ENCODE measurements at regions not wholly inside any gene's neighbourhood (a gene's known extent, or its start where the extent isn't known, plus 50 kb on each side); places are given as distances from the start of the nearest gene placed in this dataset.
A peak's percentile ranks its signal among the peaks of the same experiment; 100 is the strongest.

DNA sequence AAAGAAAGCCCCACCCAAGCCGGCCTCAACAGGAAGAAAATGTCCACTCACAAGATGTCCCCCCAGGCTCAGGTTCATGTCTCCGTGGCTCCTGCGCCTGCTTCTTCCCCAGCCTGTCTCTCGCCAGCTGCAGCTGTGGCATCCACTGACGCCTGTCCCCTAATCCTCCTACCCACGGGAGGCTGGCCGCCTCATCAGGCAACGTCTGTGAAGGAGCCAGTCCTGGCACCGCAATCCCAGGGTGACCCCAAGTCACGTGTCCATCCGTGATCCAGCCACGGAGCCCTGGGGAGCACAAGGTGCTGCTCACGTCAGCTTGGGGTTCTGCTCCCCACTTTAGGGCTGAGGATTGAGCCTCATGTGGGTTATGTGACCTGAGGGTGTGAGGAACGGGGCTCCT lies 640.3 kb downstream of the CDH26 start:
- DNase-seq, result no peak

DNA sequence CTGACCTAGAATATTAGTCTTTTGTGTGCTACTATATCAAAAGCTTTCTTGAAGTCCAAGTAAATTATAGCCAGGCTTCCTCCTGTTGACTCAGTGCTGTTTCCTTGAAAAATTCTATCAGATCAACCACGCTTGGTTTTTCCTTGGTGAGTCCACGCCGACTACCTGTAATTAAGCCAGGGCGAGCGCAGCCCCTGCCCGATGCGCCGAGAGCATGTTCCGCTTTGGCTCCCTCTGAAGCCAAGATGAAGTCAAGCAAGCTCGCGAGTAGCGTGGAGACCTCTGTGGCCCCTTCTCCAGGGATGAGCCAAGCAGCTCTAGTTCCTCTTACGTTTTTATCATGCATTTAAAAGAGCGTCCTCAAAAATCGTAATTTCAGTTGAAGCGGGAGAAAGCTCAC lies 641.2 kb downstream of the CDH26 start:
- no peak for DNase-seq

DNA sequence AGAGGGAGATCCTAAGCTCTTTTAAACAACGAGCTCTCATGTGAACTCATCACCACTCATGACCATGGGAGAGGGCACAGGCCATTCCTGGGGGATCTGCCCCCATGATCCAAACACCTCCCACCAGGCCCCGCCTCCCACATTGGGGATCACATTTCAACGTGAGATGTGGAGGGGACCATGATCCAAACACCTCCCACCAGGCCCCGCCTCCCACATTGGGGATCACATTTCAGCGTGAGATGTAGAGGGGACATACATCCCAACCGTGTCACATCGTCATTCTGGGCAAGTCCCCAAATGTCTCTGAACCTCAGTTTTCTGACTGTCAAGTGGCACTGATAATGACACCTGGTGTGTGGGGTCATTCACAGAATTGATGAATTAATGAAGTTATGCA lies 641.8 kb downstream of the CDH26 start:
- no peak for DNase-seq

DNA sequence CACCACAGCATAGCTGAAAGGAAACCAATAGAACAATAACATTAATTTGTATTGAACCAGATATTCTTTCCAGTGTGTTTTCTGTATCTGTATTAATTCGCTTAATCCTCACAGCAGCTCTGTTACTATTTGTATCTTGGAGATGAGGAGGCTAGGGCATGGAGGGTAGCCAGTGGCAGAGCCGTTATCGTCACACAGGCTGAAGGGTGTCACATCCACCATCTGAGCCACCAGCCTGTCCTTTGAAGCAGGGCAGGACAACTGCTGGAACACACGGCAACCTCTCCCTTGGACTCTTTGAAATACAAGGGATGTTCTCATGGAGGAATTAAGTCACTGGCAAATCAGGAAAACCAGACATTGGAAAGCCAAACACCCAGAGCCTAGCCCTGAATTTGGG lies 628.0 kb upstream of the CDH4 start:
- no peak for DNase-seq

DNA sequence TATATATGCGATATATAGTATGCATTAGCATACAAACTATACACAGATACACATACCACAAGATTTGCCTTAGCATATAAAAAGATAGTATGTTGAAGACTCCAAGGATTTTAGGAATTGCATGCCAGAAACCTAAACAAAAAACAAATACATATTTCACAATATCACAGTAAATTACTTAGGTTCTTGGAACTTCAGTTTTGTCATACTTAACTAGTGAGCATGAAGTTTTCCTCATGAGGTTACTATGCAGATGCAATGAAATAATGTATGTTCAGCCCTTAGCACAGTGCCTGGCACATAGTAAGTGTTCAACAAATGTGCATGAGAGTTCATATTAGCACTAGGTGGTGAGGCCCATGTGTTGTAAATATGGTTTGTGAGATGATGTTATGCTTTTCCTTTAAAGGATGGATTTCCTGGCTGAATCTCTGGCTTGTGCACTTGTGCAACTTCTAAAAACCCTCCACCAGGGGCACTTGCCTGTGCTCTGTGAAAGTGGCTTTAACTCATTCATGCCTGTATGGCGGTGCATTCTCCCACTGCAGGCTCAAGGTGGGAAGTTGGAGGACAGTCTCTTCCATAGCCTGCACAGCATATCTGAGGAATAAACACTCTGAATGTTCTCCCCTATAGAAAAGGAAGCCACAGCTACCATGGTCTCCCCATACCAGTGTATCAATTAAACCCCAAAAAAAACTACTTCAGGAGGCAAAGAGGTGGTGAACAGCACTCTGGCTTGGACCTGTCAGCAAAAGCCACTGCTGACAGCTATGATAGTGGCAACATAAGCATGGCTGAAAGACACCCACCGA lies 624.1 kb upstream of the CDH4 start:
- DNase-seq, result no peak

DNA sequence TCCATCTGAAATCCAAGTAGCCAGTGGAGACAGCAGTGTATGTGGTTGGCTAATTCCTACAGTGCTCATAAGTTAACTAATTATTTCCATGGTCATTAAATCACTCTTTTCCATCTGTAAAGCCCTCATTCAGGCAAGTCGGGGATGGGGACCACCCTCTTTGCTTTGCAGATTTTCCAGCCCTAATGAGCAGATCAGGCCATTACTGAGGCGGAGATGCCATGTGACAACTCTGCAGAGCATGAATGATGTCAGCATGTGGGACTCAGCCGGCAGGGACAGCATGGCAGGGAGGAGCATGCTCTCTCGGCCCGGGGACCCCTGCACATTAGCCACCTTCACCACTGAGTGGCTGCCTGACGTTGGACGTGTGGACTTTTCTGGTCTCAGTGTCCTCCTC lies 623.3 kb upstream of the CDH4 start:
- no peak for DNase-seq

DNA sequence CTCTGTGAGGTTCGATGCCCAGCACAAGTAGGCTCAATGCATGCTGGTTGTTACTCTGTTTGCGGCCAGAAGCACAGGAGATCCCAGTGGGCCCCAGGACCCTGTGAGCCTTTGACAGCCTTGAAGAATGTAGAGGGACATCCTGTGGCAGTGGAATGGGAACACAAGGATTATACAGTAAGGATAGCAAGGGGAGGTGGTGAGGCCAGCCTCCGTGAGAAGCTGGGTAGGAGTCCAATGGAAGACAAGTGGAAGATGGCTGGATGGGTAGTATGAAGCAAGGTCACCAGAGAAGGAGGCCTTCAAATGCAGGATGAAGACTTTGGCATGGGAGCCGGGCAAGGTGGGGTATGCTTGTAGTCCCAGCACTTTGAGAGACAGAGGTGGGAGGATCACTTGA lies 622.9 kb upstream of the CDH4 start:
- no peak for DNase-seq

DNA sequence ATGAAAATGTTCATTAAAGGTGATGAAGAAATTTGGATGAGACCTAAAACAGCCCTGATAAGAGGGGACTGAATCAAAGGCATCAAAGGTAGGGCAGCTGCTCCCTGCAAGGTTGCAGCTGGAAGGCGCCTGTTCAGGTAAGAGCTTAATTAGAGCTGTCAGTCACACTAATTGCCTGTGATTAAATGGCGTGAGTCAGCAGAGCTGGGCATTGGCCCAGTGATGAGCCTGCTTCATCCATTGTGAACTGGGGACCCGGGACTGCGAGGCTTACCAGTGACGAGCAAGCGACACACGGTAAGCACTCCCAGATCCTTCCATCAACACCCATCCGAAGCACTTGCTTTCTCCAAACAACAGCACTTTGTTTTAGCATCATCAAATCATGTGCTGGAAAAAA lies 621.5 kb upstream of the CDH4 start:
- peak; percentile 59 for DNase-seq

DNA sequence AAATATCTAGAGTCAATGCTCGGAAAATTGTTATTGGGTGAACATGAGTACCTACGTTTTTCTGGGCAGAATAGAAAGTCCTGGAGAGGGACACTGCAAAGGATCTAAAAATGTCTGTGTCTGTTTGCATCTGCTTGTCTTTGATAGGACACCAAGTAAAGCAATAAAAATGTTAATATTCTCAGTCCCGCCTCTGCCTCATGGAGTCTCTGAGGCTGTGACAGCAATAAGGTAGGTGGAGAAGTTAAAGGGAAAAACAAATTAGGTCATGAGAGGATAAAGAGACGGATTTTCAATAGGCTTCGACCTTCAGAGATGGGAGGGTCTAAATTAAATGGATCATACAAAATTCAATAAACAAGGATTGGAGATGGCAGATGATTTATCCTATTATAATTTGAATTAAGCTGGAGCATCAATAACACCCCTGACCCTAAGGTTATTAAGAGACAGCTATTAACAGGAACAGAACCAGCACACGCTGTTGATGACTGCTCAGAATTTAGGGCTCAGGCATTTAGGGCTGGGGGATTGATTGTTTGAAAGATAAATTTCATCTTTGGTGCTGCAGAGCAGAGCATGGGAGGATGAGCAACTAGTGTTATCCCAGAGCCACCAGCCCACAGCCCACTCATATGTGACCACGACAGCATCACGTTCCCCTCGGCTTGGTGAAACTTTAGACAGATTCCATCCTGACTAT lies 620.3 kb upstream of the CDH4 start:
- no peak for DNase-seq

DNA sequence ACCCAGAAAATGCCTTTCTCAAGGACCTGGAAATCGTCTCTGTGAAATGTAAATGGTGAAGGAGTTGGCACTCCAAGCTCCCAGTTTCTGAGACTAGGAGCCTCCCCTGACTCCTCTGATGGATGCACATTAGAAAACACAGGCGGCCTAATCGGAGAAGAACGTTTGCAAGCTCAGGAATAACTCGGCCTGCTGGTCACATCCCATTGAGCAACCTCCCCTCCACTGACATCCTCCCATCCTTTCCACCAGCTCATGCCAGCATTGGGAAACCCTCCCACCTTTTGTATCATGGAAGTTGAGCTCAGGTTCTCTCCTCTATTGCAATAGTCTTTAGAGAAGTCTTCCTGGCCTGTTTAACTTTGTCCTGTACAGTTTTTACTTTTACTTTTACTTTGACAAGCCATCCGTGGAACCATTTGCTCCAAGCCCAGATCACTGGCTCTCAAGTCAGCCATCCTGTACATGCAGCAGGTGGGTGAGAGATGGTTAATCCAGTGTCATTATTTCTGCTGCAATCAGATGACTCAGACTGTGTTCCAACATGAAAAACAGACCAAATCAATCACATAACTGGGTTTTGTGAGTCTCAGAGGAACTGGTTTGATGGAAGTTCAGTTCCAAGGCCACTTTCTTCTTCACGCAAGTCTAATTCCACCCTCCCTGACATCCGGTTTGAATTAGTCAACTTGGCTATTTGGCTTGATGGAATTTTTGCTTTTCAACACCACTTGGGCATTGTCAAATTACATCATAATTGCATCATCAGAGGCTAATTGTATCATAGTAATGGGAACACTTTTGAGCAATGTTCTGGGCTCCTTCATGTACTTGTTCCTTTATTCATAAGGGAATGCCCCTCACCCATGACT lies 619.4 kb upstream of the CDH4 start:
- DNase-seq, result no peak

DNA sequence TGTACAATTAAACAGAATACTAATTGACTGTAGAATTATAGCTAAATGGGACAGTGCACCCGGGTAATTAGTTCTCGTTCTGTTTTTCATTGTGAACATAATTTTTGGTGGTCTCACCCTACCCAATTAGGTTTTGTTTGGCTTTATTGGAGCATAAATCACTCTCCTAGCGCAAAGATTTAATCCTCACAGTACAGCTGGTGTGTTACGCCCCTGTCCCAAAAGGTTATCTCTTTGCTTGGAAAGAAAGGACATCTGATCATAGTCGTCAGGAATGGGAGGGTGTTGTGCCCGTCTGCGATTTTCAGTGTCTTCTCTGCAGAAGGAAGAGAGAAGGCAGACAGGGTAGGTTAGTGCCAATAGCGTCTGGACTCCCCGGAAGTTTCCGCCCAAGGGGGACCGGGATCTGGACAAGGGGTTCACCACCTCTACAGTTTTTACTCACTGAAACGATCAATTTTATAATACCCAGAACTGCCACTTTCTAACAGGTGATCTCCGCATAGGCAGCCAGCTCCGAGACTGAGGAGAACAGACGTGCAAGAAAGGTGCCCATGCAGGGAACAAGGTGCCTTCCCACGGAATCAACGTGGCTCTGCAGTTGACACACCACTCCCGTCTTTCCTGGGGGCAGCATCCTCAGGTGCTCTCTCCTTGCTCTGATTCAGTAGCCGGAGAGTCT lies 617.4 kb upstream of the CDH4 start:
- DNase-seq, result no peak

DNA sequence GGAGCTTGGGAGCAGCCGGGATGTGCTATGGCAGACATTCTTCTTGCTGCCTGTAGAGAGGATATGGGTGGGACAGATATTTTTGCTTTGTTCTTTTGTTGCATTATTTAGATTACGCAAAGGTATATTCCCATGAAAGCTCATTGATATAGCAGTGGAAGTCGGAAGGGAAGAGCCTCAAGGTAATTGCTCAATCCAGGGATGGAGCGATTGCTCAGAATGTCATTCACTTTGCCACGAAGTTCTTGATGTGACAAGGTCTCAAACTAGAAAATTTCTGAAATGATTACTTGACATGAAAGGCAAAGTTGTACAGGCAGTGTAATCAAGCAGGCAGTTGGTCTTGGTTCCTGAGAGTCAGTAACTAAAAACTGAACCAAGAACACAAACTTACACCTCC lies 615.6 kb upstream of the CDH4 start:
- DNase-seq, result no peak

DNA sequence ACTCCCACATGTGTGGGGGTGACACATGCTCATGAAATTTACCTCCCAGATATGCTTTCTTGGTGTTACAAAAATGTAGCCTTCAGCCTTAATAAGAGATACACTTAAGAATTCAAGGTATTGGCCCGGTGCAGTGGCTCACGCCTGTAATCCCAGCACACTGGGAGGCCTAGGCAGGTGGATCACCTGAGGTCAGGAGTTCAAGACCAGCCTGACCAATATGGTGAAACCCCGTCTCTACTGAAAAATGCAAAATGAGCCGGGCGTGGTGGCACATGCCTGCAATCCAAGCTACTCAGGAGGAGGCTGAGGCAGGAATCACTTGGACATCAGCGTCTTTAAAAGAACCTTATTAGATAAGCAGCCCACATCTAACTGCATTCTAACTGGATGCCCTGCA lies 614.3 kb upstream of the CDH4 start:
- no peak for DNase-seq

DNA sequence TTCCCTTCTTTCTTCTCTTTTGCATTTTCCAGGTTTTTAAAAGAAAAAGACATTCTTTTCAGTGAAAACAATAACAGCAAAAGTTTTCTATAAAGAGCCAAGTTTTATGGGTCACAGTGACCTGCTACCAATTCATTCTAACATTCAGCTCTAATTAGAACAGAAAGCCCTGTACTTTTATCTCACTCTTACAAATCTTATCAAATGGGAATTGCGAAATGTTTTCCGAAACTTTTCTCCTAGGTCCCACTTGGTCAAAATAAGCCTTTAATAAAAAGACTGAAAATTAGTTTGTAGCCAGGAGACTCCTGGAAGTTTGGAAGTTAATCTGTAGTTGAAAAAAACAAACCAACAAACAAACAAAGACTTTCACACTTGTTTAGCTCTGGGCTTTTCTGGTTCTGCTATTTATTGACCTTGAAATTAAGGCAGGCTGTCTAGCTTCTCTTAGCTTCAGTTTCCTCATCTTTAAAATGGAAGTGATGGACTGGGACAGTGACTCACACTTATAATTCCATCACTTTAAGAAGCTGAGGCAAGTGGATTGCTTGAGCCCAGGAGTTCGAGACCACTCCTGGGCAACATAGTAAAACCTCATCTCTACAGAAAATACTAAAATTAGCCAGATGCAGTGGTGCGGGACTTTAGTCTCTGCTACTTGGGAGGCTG lies 613.5 kb upstream of the CDH4 start:
- DNase-seq, result no peak

DNA sequence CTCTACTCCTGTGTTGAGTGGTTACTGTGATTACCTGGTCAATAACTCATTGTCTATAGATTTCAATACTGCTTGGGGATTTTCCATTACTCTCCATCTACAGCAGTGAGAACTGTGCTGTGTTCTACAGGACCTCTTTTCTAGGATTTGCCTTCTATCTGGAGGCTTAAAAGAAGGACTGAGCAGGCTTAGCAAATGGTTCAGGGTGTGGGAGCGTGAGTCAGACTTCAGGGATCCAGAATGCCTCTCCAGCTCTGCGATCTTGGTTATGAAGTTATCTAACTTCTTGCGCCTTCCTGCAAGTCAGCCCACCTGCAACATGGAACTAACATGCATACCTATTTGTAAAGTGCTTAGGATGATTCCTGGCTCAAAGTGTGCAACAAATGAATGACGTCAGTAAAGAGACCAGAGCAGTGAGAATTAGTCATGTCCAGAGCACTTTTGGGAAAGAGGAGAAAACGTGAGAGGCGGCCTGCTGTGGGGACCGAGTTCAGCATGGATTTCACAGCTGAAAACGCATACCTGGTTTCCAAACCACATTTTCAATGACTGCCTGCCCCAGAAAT lies 610.1 kb upstream of the CDH4 start:
- no peak for DNase-seq

DNA sequence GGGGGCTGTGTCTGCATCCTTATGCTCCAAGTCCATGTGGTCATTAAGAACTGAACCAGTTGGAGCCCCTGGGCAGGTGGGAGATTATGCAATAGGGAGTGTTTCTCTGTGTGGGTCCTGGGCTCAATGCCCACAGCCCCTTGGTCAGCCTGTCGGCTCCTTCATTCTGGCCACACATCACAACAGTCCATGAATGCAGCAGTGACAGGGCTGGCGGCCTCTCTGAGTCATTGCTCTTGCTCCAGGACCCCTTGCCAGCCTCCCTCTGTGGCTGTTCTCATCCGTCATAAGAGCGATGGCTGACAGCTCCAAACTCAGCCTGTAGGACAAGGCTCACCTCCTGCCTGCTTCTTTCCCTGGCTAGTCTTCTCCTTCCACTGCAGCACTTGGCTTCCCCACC lies 609.5 kb upstream of the CDH4 start:
- no peak for DNase-seq

DNA sequence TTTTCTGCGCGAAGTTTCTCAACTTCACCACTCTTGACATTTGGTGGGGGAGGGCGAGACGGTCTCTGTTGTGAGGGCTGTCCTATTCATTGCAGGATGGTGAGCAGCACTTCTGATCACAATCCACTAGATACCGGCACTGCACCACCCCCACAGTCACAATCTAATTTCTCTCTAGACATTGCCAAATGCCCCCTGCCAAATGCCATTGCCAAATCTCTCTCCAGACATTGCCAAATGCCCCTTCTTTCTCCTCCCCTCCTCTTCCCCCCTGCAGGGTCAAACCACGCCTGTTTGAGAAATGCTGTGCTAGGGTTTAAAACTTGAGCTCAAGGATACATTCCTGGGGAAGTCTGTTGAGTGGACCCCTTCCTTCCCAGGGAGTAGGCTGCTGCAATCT lies 603.5 kb upstream of the CDH4 start:
- DNase-seq, result no peak

DNA sequence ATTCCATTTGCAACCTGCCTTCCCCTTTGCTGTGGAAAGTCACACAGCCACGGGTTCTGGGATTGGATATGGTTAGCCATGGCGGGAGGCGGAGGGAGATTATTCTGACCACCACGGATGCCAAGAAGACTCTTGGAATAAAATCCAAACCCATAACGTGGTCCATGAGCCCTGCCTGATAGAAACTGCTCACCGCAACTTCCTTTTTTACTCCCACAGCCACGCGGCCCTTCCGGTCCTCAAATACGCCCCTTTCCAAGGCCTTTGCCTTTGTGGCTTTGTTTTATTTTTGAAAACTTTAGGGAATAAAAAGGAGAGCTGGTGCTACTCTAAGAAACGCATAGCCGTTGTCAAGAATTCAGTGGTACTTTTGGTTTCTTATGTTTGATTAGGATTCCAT lies 602.5 kb upstream of the CDH4 start:
- DNase-seq, result no peak

DNA sequence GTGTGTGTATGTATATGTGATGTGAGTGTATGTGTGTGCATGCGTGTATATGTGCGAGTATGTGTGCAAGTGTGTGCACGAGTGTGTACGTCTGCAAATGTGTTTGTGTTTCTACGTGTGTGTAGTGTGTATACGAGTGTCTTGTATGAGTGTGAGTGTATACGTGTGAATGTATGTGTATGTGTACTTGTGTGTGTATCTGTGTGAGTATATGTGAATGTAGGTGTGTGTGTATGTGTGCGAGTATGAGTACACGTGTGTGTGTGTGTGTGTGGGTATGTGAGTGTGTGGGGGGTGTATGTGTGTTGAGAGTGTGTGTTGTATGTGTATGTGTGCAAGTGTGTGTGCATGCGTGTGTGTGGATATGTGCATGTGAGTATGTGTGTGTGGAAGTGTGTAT lies 602.0 kb upstream of the CDH4 start:
- DNase-seq, result no peak

DNA sequence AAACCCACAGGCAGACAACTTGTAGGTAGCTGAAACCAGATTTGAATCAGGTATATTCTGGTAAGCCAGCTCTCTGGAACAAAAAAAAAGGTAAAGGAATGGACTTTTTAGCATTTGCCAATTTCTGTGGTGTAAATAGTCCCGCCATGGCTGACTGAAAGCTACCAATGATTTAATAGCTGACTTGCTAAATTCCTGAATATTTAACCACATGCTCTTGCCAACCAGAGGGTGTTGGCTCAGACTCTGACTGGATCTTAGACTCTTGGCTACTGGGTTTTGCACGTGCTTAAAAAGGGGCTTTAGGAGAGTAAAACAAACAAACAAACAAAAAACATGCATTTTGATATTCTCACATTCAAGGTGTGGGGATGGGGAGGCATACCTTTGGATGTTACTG lies 600.0 kb upstream of the CDH4 start:
- DNase-seq, result no peak

DNA sequence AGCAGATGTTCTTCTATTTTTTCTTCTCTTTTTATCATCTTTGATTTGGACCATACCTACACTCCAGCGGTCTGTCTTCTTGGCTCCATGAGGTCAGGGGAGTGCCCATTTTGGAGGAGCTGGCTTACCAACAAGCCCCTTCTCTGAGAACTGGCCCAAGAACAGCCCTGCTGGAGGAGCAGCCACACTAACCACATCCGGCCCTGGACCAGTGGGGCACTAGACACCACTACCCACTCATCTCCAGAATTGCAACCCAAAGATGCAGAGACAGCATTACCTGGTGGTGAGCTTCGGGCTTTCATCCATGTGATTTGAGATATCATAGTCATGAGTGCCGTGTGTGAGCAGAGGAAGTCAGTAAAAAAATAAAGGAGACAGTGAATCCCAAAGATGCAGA lies 599.4 kb upstream of the CDH4 start:
- no peak for DNase-seq

DNA sequence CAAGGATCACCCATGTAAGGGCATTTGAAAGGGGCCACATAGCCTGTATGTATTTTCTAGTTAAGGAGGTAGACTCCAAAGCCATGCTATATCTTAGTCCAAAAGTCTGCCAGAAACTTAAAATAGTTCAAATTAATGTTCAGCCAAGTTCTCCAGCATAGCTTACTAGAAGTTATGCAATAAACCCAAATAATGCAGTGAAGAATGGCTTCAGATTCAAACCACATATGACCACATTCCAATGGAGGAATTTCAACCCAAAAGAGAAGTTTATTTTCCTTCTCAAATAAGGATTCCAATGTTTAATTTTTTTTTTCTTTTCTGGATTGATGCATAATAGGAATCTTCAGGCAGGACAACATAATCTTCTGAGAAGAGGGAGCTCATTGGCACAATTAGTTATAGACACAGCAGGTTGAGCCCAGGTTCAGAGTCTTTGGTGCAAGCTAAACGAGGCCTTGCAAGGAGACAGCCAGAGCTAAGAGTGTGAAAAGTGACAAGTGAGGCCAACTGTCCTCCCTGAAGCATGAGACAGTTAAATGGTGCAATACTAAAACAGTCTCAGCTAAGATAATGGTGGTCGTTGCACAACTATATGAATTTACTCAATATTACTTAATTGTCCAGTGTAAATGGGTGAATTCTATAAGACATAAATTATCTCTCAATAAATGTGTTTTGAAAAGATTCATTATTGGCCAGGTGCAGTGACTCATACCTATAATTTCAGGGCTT lies 598.8 kb upstream of the CDH4 start:
- DNase-seq, result no peak

All from NCI-H1092 (cell line).